ENCODE measurements at regions not wholly inside any gene's neighbourhood (a gene's known extent, or its start where the extent isn't known, plus 50 kb on each side); places are given as distances from the start of the nearest gene placed in this dataset.

GRCh38 chr6:71209626-71210025 lies 79.0 kb upstream of the OGFRL1 start:
- no peaks in the 10 kb centered on the region for H3K36me3 ChIP-seq
- H3K9me3 ChIP-seq: no peaks in the 10 kb centered on the region
- H3K27me3 ChIP-seq: no peaks in the 10 kb centered on the region
- intact Hi-C loops (cut with DNase I): no loop called here
- H3K4me1 ChIP-seq: no peaks in the 10 kb centered on the region
- ATAC-seq (no peak), DNase-seq (no peak)
- H3K4me3 ChIP-seq: no peak overlapping the region
- TF ChIP-seq CTCF (IDR thresholded peaks at IDR 0.05): no peak
- no peak overlapping the region for H3K27ac ChIP-seq

GRCh38 chr6:71211799-71212198 lies 76.8 kb upstream of the OGFRL1 start:
- no peaks in the 10 kb centered on the region for H3K27me3 ChIP-seq
- DNase-seq (no peak), ATAC-seq (no peak)
- intact Hi-C loops (cut with DNase I): no loop called here
- no peaks in the 10 kb centered on the region for H3K4me1 ChIP-seq
- no peak overlapping the region for H3K4me3 ChIP-seq
- no peaks in the 10 kb centered on the region for H3K36me3 ChIP-seq
- H3K27ac ChIP-seq: no peak overlapping the region
- H3K9me3 ChIP-seq: no peaks in the 10 kb centered on the region
- TF ChIP-seq CTCF (IDR thresholded peaks at IDR 0.05): no peak

- Histone ChIP-seq H3K4me3 (no peak overlapping the region), H3K4me1 (no peaks in the 10 kb centered on the region), H3K27me3 (no peaks in the 10 kb centered on the region), H3K36me3 (no peaks in the 10 kb centered on the region), H3K27ac (no peak overlapping the region), H3K9me3 (no peaks in the 10 kb centered on the region)
- ATAC-seq (no peak), DNase-seq (no peak)
- intact Hi-C loops (cut with DNase I): no loop called here
- no peak for TF ChIP-seq CTCF (IDR thresholded peaks at IDR 0.05)
Observed at GRCh38 chr6:71220466-71220865, 68.1 kb upstream of the OGFRL1 start.

- DNase-seq (no peak), ATAC-seq (no peak)
- H3K27me3 ChIP-seq: no peaks in the 10 kb centered on the region
- no peaks in the 10 kb centered on the region for H3K4me1 ChIP-seq
- no peak for TF ChIP-seq CTCF (IDR thresholded peaks at IDR 0.05)
- H3K4me3 ChIP-seq: no peak overlapping the region
- H3K27ac ChIP-seq: no peak overlapping the region
- H3K9me3 ChIP-seq: no peaks in the 10 kb centered on the region
- H3K36me3 ChIP-seq: no peaks in the 10 kb centered on the region
- intact Hi-C loops (cut with DNase I): no loop called here
Observed at GRCh38 chr6:71222671-71223070, 65.9 kb upstream of the OGFRL1 start.

- Histone ChIP-seq H3K9me3 (no peaks in the 10 kb centered on the region), H3K4me1 (no peaks in the 10 kb centered on the region), H3K27ac (no peak overlapping the region), H3K27me3 (no peaks in the 10 kb centered on the region), H3K4me3 (no peak overlapping the region), H3K36me3 (no peaks in the 10 kb centered on the region)
- intact Hi-C loops (cut with DNase I): no loop called here
- DNase-seq (no peak), ATAC-seq (no peak)
- no peak for TF ChIP-seq CTCF (IDR thresholded peaks at IDR 0.05)
Observed at GRCh38 chr6:71224011-71224410, 64.6 kb upstream of the OGFRL1 start.

GRCh38 chr6:71226151-71226550 lies 62.5 kb upstream of the OGFRL1 start:
- intact Hi-C loops (cut with DNase I): no loop called here
- DNase-seq (no peak), ATAC-seq (no peak)
- Histone ChIP-seq H3K27ac (no peak overlapping the region), H3K4me1 (no peaks in the 10 kb centered on the region), H3K9me3 (no peaks in the 10 kb centered on the region), H3K4me3 (no peak overlapping the region), H3K27me3 (no peaks in the 10 kb centered on the region), H3K36me3 (no peaks in the 10 kb centered on the region)
- TF ChIP-seq CTCF (IDR thresholded peaks at IDR 0.05): no peak
